GM06990 (cell line): ENCODE measurements at regions not wholly inside any gene's neighbourhood (a gene's known extent, or its start where the extent isn't known, plus 50 kb on each side); places are given as distances from the start of the nearest gene placed in this dataset.

Experiments used
- DNase-seq: peaks from one replicate; pipeline ENCODE4 v3.0.0-alpha.2; 2011; ENCODE audit not compliant: insufficient read length; ENCODE audit errors: extremely low read depth
- H3K27me3 ChIP-seq: replicated peaks from 2 replicates; pipeline ENCODE4 v1.6.0; 2011; ENCODE audit warnings: low read length; ENCODE audit not compliant: control insufficient read depth, insufficient read depth
- H3K36me3 ChIP-seq: 2 replicates; pipeline ENCODE4 v1.5.1; 2011; ENCODE audit warnings: low read length; ENCODE audit not compliant: control insufficient read depth, insufficient read depth
- H3K4me3 ChIP-seq: replicated peaks from 2 replicates; pipeline ENCODE4 v1.5.1; 2011; ENCODE audit warnings: low read depth, mild to moderate bottlenecking, control low read depth, low read length
- CTCF ChIP-seq: IDR thresholded peaks from 2 replicates; pipeline ENCODE4 v1.5.1; 2011; ENCODE audit warnings: low read length, control low read depth, mild to moderate bottlenecking, inconsistent platforms; ENCODE audit not compliant: insufficient read depth, poor library complexity, severe bottlenecking

GRCh38 chr20:51218603-51219002 is 195.7 kb upstream of the KCNG1 start:
- H3K4me3 ChIP-seq, result no peak overlapping the region
- H3K27me3 ChIP-seq, result no peaks in the 10 kb centered on the region
- TF ChIP-seq CTCF, result no peak
- H3K36me3 ChIP-seq, result no peaks in the 10 kb centered on the region
- no peak for DNase-seq

- TF ChIP-seq CTCF, result no peak
- H3K36me3 ChIP-seq, result no peaks in the 10 kb centered on the region
- H3K27me3 ChIP-seq, result no peaks in the 10 kb centered on the region
- H3K4me3 ChIP-seq, result no peak overlapping the region
- DNase-seq, result no peak
Measured at GRCh38 chr20:51217347-51218045, 194.6 kb upstream of the KCNG1 start.

GRCh38 chr20:51216850-51217249 is 193.9 kb upstream of the KCNG1 start:
- DNase-seq, result no peak
- Histone ChIP-seq H3K36me3 (no peaks in the 10 kb centered on the region), H3K27me3 (no peaks in the 10 kb centered on the region), H3K4me3 (no peak overlapping the region)
- TF ChIP-seq CTCF, result no peak

GRCh38 chr20:51212816-51213215 is 189.9 kb upstream of the KCNG1 start:
- Histone ChIP-seq H3K27me3 (no peaks in the 10 kb centered on the region; the same call in 1 of the 2 replicates), H3K36me3 (no peaks in the 10 kb centered on the region), H3K4me3 (no peak overlapping the region)
- no peak for DNase-seq
- no peak for TF ChIP-seq CTCF

GRCh38 chr20:51211191-51211590 is 188.3 kb upstream of the KCNG1 start:
- no peak for TF ChIP-seq CTCF
- H3K36me3 ChIP-seq, result no peaks in the 10 kb centered on the region
- no peak for DNase-seq
- no peak overlapping the region for H3K4me3 ChIP-seq
- no peaks in the 10 kb centered on the region; the same call in 1 of the 2 replicates for H3K27me3 ChIP-seq

- H3K27me3 ChIP-seq, result no peaks in the 10 kb centered on the region; the same call in 1 of the 2 replicates
- DNase-seq, result no peak
- H3K4me3 ChIP-seq, result no peak overlapping the region
- H3K36me3 ChIP-seq, result no peaks in the 10 kb centered on the region
- TF ChIP-seq CTCF, result no peak
Measured at GRCh38 chr20:51210084-51210483, 187.2 kb upstream of the KCNG1 start.
